Islet of Langerhans (tissue), 1 donor: ENCODE measurements at regions not wholly inside any gene's neighbourhood (a gene's known extent, or its start where the extent isn't known, plus 50 kb on each side); places are given as distances from the start of the nearest gene placed in this dataset.

Experiments
- FAIRE-seq: peaks from one replicate; lab custom pipeline; 2011; peaks lifted over from hg19 to GRCh38; lab: Jason Lieb, UNC

- FAIRE-seq, result no peak
Measured at GRCh38 chr12:13379531-13380188, 183.1 kb downstream of the EMP1 start.

- no peak for FAIRE-seq
Measured at GRCh38 chr12:13377698-13378097, 181.2 kb downstream of the EMP1 start.

GRCh38 chr12:13376610-13377373 is 180.3 kb downstream of the EMP1 start:
- FAIRE-seq, result no peak

- no peak for FAIRE-seq
Measured at GRCh38 chr12:13375583-13376345, 179.2 kb downstream of the EMP1 start.

- no peak for FAIRE-seq
Measured at GRCh38 chr12:13374793-13375192, 178.3 kb downstream of the EMP1 start.

GRCh38 chr12:13373803-13374202 is 177.3 kb downstream of the EMP1 start:
- no peak for FAIRE-seq

GRCh38 chr12:13373131-13373530 is 176.6 kb downstream of the EMP1 start:
- FAIRE-seq, result no peak

GRCh38 chr12:13372386-13372785 is 175.9 kb downstream of the EMP1 start:
- no peak for FAIRE-seq

- FAIRE-seq, result no peak
Measured at GRCh38 chr12:13371797-13372196, 175.3 kb downstream of the EMP1 start.

GRCh38 chr12:13371367-13371766 is 174.8 kb downstream of the EMP1 start:
- FAIRE-seq, result no peak

GRCh38 chr12:13369474-13370056 is 173.0 kb downstream of the EMP1 start:
- FAIRE-seq, result no peak

GRCh38 chr12:13368971-13369370 is 172.4 kb downstream of the EMP1 start:
- no peak for FAIRE-seq

GRCh38 chr12:13368431-13368830 is 171.9 kb downstream of the EMP1 start:
- no peak for FAIRE-seq

- no peak for FAIRE-seq
Measured at GRCh38 chr12:13367973-13368372, 171.4 kb downstream of the EMP1 start.

- no peak for FAIRE-seq
Measured at GRCh38 chr12:13365748-13366366, 169.3 kb downstream of the EMP1 start.

GRCh38 chr12:13362260-13362841 is 165.8 kb downstream of the EMP1 start:
- no peak for FAIRE-seq

GRCh38 chr12:13359636-13360035 is 163.1 kb downstream of the EMP1 start:
- FAIRE-seq, result peak; percentile 27

GRCh38 chr12:13358391-13358905 is 161.9 kb downstream of the EMP1 start:
- no peak for FAIRE-seq

GRCh38 chr12:13350946-13351345 is 154.4 kb downstream of the EMP1 start:
- FAIRE-seq, result no peak

GRCh38 chr12:13350381-13350780 is 153.9 kb downstream of the EMP1 start:
- FAIRE-seq, result no peak

- FAIRE-seq, result no peak
Measured at GRCh38 chr12:13348464-13348863, 151.9 kb downstream of the EMP1 start.
